HG02763 (cell line): ENCODE measurements at regions not wholly inside any gene's neighbourhood (a gene's known extent, or its start where the extent isn't known, plus 50 kb on each side); places are given as distances from the start of the nearest gene placed in this dataset.
"Not testable (repeated sequence)": the region's sequence is repeated elsewhere in the genome, so short reads cannot be mapped to it uniquely, and the experiment has no call there.

ENCODE experiments used
- ATAC-seq: cut with Tn5 transposase; IDR thresholded peaks from one replicate; pipeline ENCODE4 v1.9.1; 2021; ENCODE audit warnings: mild to moderate bottlenecking, moderate library complexity; ENCODE audit not compliant: unreplicated experiment

DNA sequence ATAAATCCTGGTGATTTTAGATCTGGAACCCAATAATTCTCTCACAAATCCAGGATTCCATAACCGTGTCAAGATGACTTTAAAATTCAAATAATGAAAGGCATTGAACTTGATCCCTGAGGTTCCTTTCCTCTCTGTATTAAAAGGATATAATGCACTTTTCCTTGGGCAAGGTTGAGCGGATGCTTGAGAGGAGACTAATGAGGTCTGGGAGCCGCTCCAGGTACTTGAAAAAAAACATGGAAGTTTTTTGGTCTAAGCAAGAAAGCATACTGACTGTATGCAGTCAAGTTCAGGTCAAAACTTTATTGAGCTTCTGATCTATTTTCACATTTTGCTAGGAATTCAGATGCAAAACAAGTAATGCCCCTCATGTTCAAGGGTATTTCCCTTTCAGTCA is 318.5 kb downstream of the RAD51AP2 start:
- ATAC-seq: no peak

- ATAC-seq: no peak
Measured at GRCh38 chr2:17196380-17196779, 321.9 kb downstream of the RAD51AP2 start.

- ATAC-seq: no peak
Measured at GRCh38 chr2:17195016-17195415, 323.2 kb downstream of the RAD51AP2 start.

GRCh38 chr2:17194083-17194482 is 324.2 kb downstream of the RAD51AP2 start:
- no peak for ATAC-seq

DNA sequence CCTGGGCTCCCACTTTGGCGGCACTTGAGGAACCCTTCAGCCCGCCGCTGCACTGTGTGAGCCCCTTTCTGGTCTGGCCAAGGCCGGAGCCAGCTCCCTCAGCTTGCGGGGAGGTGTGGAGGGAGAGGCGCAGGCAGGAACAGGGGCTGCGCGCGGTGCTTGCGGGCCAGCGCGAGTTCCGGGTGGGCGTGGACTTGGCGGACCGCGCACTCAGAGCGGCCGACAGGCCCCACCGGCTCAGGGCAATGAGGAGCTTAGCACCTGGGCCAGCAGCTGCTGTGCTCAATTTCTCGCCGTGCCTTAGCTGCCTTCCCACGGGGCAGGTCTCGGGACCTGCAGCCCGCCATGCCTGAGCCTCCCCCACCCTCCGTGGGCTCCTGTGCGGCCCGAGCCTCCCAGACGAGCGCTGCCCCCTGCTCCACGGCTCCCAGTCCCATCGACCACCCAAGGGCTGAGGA is 324.8 kb downstream of the RAD51AP2 start:
- ATAC-seq: not testable (repeated sequence)

DNA sequence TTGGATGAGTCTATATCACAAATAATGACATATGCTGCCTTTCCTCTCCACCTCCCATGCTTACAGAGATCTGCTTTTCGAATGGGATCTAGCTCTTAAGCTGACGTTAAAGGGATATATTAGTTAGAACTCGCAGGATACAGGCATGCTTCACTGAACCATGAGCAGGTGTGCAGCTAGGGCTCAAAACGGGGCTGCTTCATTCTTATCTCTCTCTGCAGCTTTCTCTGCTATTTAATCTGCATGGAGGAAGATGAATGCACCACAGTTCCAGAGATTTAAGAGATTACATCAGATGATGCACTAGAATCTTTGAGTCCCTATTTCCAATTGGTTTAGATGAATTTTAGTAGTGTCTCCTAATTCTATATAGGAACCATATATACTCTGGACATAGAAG is 327.0 kb downstream of the RAD51AP2 start:
- ATAC-seq: no peak

DNA sequence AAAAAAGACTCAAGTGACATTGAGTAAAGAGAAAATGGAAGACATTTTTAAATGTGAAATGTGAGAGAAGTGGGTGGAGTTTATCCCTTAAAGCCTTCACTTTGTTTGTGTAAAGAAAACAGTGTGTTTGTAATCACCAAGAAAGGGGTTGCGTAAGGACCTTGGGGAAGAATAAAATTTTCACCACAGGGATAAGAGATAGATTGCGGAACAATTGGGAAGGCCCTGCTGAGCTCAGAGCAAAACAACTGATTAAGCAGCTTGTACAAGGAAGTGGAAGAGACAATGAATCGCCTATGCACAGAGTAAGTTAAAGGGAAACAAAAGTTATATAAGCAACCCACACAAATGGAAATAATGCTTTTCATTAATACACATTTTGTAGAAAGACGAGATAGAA is 327.7 kb downstream of the RAD51AP2 start:
- ATAC-seq: no peak

DNA sequence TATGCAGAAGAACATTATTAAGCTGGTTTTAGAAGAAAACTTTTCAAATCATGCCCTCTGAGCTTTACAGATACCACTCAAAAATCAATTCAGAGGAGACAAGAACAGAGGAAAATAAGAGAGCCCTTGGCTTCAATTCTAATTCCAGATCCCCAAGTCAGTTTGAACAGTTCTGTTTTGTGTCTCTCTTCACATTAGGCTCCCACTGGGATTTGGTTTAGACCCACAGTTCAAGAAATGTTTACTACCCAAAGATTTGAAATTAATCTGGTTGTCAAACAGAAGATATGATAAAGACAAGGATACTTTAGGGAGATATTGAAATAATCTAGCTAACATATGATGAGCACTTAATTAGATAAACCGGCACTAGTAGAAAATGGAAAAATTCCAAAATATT is 329.5 kb downstream of the RAD51AP2 start:
- no peak for ATAC-seq

- ATAC-seq: no peak
Measured at GRCh38 chr2:17184512-17184911, 333.7 kb downstream of the RAD51AP2 start.

- no peak for ATAC-seq
Measured at GRCh38 chr2:17182399-17182798, 335.8 kb downstream of the RAD51AP2 start.

- no peak for ATAC-seq
Measured at GRCh38 chr2:17181051-17181752, 337.0 kb downstream of the RAD51AP2 start.

GRCh38 chr2:17179145-17179808 is 339.0 kb downstream of the RAD51AP2 start:
- ATAC-seq: no peak

DNA sequence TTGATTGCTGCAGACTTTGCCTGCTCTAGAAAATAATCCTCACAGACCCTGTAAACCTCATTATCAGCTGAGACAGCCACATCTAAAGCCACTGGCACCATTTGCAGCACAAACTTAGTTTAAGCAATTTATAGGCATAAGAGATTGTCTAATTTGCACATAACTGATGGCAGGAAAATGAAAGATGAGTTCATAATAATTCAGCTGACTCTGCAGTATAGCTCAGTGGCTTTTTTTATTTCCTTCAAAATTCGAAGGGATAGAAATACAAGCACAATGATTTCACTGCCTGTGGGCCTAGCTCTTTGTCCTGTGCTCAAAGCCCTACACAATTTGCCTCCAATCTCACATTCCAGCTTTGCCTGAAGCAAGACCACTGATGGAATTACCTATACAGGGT is 341.2 kb downstream of the RAD51AP2 start:
- no peak for ATAC-seq

- peak; percentile 63 for ATAC-seq
Measured at GRCh38 chr2:17171446-17172049, 346.7 kb downstream of the RAD51AP2 start.

GRCh38 chr2:17166506-17166905 is 351.7 kb downstream of the RAD51AP2 start:
- no peak for ATAC-seq

- ATAC-seq: no peak
Measured at GRCh38 chr2:17164550-17164949, 353.7 kb downstream of the RAD51AP2 start.

DNA sequence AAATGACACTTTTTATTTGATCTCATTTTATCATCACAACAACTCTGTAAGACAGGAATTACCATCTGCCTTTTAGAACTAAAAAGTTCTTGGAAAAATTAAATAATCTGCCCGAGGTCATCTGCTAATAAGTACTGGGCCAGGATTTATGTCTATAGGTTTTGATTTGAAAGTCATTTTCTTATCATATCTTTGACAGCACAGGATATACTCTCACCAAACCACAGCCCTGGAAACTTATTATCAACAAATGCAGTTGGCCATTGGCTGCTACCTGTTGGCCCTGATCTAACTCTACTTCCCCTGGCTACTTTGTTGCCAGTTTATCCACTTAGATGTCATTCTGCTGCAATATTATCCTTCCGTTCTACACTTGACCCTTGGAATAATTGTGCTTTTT is 354.6 kb downstream of the RAD51AP2 start:
- no peak for ATAC-seq

DNA sequence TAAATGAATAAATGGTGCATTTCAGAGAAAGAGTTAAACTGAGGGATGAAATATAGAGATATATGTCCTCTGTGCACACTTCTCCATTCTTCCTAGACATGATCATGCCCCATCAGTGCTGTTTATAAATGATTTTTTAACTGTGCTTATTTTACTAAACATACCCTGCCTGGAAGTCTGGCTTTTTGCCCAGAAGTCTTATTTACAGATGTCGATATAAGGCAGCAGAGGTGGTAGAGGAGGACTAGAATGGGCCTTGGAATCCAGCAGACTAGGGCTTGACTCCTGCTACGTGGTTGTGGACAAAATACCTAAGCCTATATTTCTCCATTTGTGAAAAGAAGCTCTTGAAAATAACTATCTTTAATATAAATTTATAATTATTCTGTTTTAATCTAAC is 355.5 kb downstream of the RAD51AP2 start:
- no peak for ATAC-seq

DNA sequence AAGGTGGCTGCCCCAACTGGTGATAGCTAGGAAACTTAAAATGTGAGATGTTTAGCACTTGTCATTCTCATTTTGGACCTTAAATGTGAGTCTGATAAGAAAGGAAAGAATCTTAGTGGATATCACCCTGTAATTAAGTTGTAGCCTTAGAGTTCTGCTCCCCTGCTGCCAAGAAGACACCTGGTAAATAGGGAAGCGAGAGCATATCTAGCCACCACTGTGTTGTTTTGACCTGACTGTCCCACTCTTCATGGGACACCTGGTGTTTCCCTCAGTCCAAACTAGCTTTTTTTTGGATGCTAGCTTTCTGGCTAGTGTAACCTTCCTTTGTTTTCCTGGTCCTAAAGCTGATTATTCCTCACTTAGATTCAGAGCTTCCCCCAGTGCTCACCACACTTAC is 357.6 kb downstream of the RAD51AP2 start:
- peak; percentile 88 for ATAC-seq

- no peak for ATAC-seq
Measured at GRCh38 chr2:17156086-17156485, 362.2 kb downstream of the RAD51AP2 start.

- ATAC-seq: no peak
Measured at GRCh38 chr2:17149945-17150344, 368.3 kb downstream of the RAD51AP2 start.
